ENCODE measurements at regions not wholly inside any gene's neighbourhood (a gene's known extent, or its start where the extent isn't known, plus 50 kb on each side); places are given as distances from the start of the nearest gene placed in this dataset.

GRCh38 chr16:86748652-86749051 lies 170.3 kb downstream of the FOXL1 start:
- no peak for TF ChIP-seq CTCF (tag by site-specific recombination; IDR thresholded peaks at IDR 0.05)
- no peak for TF ChIP-seq ZNF792 (tag by site-specific recombination; IDR thresholded peaks at IDR 0.05)
- no peak for TF ChIP-seq ZNF239 (tag by site-specific recombination; IDR thresholded peaks at IDR 0.05)
- TF ChIP-seq ZFP3 (tag by site-specific recombination; IDR thresholded peaks at IDR 0.05; ENCODE audit: low read depth) = no peak
- TF ChIP-seq ZNF571 (tag by site-specific recombination; IDR thresholded peaks at IDR 0.05) = no peak
- no peak for TF ChIP-seq ZNF175 (tag by site-specific recombination; IDR thresholded peaks at IDR 0.05)
- no peak for TF ChIP-seq KLF16 (tag by site-specific recombination; IDR thresholded peaks at IDR 0.05)
- TF ChIP-seq MYNN (tag by site-specific recombination; IDR thresholded peaks at IDR 0.05; ENCODE audit: borderline replicate concordance) = no peak
